ENCODE measurements at regions not wholly inside any gene's neighbourhood (a gene's known extent, or its start where the extent isn't known, plus 50 kb on each side); places are given as distances from the start of the nearest gene placed in this dataset.

GRCh38 chrX:69369999-69370398, 134.1 kb upstream of the NALF2 start:
- DNase-seq (no peak), ATAC-seq (no peak)
- intact Hi-C loops (cut with micrococcal nuclease) = no loop called here

DNA sequence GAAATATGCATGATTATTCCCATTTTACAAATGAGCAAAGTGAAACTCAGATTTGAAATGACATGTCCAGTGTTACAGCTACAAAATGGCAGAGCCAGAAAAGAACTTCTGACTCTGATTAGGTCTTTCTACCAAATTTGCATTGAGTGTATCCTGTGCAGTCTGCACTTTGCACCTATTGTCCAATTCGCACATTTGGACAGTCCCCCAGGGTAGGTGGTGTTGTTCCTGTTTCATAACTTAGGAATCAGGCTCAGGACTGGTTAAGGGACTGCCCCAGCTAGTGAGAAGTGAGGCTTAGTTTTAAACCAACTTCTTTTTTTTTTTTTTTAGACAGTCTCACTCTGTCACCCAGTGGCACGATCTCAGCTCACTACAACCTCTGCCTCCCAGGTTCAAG, 137.9 kb upstream of the NALF2 start:
- DNase-seq (no peak), ATAC-seq (no peak)
- intact Hi-C loops (cut with micrococcal nuclease) = no loop called here

DNA sequence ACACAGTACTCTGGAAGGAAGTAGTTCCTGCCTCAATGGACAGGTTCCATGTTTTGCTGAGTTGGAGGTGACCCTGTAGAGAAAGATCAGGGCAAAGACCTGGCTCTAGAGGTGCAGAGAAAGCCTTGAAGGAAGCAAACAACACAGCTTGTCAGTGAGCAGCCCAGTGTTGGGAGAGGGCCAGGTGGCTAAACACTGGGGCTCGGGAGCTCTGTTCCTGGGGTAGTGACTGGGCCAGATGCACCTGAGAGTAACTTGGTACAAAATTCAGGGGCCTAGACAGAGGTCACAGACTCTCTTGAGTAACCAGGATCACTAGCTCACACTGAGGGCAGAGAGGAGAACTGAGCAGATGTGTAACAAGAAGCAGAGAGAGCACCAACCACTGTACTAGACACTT, 138.4 kb upstream of the NALF2 start:
- ATAC-seq (no peak), DNase-seq (no peak)
- intact Hi-C loops (cut with micrococcal nuclease) = no loop called here

DNA sequence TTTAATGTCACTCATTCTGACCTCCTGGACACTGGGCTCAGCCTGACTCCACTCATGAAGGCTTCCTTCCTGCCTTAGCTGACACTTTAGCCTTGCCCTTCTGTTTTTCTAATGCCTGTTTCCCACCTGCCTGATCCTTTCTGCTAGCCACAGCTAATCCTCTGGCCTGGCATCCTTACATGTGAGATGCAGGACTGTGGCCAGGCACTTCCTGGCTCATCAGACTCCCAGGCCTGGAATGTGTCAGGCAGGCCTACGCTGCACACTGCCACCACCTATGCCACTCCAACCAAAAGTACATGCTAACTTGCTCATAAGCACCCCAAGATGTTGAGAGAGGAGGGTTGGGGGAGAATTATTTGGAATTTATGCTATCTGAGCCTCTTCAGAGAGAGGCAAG, 138.8 kb upstream of the NALF2 start:
- ATAC-seq (peak; percentile 82), DNase-seq (peak; percentile 38)
- intact Hi-C loops (cut with micrococcal nuclease) = no loop called here

DNA sequence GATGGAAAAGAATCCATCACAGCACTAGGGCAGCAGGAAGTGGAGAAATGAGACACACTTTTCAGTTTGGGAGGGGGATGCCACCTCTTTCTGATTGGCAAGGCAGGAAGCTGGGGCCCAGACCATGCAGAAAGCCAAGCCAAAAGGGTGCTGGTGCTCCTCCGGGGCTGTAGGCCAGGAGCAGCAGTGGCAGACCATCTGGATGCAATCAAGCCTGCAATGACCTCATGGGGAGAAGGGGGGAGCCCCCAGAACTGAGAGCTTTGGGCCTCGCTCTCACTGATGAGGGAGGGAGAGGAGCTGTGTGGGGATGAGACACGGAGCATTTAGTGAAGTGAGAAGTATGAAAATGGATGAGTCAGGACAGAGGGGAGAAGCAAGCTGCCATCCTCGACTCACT, 141.3 kb upstream of the NALF2 start:
- intact Hi-C loops (cut with micrococcal nuclease) = no loop called here
- ATAC-seq = peak; percentile 77
- DNase-seq = peak; percentile 33

GRCh38 chrX:69362354-69362753, 141.8 kb upstream of the NALF2 start:
- intact Hi-C loops (cut with micrococcal nuclease) = no loop called here
- DNase-seq = no peak

GRCh38 chrX:69361311-69361845, 142.7 kb upstream of the NALF2 start:
- DNase-seq = peak; percentile 41
- intact Hi-C loops (cut with micrococcal nuclease) = no loop called here
- peak; percentile 63 for ATAC-seq

More at GRCh38 chrX:69362354-69362753, 141.8 kb upstream of the NALF2 start:
- ATAC-seq = no peak

- intact Hi-C loops (cut with micrococcal nuclease) = no loop called here
- ATAC-seq = peak; percentile 35
- DNase-seq = no peak
Observed at GRCh38 chrX:69357317-69357716, 146.8 kb upstream of the NALF2 start.

DNA sequence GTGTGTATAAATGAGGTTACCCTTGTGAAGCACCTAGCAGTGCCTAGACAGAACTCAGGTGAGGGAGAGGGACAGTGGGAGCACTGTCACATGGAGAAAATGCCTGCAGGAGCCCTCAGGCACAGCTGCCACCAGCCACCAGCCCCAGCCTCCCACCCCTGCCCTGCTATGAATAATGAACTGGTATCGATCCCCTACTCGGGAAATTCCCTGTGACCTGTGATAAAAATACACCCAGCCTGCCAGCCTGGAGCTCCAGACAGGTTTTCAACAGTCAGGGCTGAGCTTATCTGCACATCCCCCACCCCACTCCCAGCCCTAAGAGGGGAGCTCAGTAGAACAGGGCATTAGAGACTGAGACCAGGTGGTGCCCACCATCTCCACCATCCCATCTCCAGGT, 159.6 kb upstream of the PJA1 start:
- intact Hi-C loops (cut with micrococcal nuclease) = no loop called here
- no peak for ATAC-seq
- DNase-seq = no peak

DNA sequence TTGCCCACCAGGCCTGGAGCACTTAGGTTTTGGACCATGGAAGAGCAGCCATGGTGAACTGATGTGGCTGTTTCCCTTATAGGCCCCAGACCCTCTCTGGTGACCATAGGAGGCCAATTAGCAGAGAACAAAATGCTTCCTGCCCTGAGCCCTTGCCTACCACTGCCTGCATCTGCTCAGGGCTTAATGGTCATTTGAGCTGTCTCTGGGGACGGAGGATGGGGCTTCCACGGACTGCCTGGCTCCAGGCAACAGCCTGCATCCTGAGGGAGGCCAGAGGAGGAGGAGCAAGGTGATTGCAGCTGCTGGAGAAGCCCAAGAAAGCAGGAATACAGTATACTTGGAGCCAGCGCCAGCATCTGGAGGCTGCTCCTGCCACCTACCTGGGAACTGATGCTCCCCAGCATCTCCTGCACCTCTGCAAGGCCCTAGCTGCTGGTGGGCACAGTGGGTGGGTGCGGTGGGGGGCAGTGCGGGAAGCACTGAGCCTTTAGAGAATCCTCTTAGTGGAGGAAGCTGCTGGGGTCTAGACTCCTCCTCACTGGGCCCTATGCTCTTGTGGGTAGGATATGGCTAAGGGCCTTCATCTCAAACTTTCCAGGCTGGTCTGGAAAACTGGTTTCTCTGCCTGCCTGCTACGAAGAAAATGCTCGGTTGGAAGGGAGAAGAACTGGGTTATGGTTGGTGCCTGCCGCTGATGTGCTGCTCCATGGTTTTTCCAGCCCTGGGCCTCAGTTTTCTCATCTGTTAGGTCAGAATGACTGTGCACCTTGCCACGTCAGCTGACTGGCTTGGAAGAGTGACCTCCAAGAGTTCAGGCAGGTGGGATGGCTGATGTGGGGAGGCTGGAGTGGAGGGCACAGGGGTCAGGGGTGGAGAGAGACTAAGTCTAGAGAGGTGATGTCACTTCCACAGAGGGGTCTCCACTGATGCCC, 158.8 kb upstream of the PJA1 start:
- ATAC-seq (no peak), DNase-seq (no peak)
- intact Hi-C loops (cut with micrococcal nuclease) = no loop called here

DNA sequence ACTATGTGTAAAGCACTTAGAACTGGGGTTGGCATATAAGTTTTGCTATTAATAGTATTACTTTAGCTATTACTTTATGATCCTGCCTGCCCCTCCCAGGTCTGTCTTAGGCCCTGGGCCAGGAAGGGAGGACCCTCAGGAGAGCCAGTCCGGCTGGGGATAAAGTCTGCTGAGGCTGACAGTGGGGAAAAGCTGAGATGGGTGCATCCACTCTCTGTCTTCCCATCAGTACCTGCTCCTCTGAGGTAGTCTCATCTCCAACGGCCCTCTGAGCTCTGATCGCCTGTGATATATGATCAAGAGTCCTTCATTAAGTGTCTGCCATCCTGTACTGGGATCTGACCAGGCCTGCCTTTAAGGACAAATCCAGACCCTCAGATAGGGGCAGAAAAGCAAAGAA, 156.5 kb upstream of the PJA1 start:
- no peak for ATAC-seq
- DNase-seq = no peak
- intact Hi-C loops (cut with micrococcal nuclease) = no loop called here

DNA sequence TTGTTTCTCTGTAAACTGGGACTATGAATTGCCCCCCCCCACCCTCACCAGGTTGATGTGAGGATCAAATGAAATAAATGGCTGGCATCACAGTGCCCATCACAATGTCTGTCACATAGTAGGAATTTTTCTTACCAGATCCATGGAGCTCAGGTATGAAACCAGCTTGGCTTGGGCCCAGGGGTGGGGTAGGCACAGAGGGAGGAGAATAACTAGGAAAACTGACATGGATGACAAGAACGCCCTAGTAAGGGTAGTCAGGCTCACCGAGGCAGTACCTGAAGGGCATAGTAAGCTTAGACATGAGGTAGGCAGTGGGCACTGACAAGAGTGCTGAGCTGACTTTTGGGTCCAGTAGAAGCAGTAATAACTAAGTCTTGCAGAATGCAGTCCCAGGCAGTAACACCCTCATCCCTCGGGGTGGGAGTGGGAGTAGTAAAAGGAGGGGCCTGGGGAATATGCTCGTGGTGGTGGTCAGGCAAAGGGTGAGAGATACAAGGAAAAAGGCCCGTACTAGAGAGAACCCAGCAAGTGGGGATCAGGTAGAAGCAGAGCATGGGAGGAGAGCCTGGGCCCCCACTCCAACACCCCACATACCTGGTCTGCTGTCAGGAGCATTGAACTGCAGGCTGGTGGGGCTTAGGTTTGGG, 155.9 kb upstream of the PJA1 start:
- ATAC-seq (no peak), DNase-seq (no peak)
- intact Hi-C loops (cut with micrococcal nuclease) = no loop called here

- DNase-seq = no peak
- intact Hi-C loops (cut with micrococcal nuclease) = no loop called here
- ATAC-seq = no peak
Observed at GRCh38 chrX:69320116-69320515, 154.9 kb upstream of the PJA1 start.

- no peak for DNase-seq
- ATAC-seq = no peak
- intact Hi-C loops (cut with micrococcal nuclease) = no loop called here
Observed at GRCh38 chrX:69319376-69319775, 154.1 kb upstream of the PJA1 start.

DNA sequence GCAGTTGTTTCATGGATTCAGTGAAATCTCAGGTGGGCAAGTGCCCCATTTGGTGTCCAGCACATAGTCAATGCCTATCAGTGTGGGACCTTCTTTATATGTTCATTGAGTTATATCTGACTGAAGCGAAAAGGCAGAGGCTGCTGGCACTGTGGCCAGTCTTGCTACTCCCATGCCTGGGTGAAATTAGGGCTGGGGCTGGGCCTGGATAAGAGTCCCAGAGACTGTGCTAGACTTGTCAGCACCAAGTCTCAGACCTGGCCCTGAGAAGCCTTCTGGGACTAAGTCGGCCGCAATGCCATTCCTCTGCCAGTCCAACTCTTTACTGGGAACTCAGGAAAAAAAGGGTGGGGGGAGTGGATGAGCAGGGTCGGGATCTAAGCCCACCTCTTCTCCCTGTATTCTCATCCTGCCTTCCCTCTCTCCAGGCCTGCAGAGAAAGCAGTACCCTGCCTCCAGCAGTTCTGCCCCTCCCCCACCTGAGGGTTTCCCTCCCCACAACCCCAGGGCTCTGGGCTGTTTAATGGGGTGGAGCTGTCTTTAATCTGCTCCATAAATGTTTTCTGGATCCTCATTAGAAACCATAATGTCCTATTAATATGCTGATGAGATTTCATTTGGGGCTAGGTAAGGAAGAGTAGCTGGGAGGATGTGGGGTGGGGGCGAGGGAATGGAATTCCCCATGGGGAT, 153.5 kb upstream of the PJA1 start:
- intact Hi-C loops (cut with micrococcal nuclease) = no loop called here
- DNase-seq (no peak), ATAC-seq (no peak)

GRCh38 chrX:69317721-69318120, 152.5 kb upstream of the PJA1 start:
- DNase-seq = no peak

DNA sequence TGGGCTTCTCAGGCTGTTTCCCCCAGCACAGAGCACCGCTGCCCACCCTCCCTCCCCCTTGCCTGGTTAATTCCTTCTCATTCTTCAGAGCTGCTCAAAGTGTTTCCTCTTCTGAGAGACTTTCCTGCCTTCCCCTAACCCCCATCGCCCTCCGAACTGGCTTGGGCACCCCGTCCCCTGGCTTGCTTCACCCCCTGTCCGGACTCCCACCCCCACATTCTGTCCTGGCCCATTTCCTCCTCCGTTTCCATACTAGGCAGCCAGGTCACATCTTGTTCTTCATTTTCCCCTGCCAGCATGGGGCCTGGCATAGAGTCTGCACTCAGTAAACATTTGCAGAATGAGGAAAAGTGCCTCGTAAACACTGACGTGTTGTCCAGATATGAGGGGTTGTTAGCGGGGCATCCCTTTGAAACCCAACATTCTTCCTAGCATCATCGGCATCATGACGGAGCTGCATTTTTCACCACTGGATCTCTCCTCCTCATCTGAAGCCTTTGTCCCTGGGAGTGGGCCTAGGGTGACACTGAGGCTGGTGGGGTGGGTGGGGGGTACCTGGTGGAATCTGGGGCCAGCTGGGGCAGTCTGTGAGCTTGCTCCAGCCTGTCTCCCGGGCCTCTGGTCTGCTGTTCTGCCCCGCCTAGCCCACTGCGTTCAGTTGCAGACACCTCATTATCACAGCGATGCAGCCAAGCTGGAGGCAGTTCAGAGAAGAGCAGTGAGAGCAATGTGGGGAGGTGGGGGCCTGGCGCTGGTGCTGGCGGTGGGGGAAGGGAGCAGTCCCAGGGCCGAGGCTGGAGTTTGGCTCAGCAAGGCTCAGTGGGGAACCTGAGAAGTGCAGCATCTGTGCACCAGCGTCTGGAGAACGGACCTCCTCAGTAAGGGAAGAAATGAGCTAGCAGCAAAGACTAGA, 149.4 kb upstream of the PJA1 start:
- DNase-seq (peak; percentile 41), ATAC-seq (peak; percentile 87)
- intact Hi-C loops (cut with micrococcal nuclease) = no loop called here

More at GRCh38 chrX:69317721-69318120, 152.5 kb upstream of the PJA1 start:
- no peak for ATAC-seq
- intact Hi-C loops (cut with micrococcal nuclease) = no loop called here

DNA sequence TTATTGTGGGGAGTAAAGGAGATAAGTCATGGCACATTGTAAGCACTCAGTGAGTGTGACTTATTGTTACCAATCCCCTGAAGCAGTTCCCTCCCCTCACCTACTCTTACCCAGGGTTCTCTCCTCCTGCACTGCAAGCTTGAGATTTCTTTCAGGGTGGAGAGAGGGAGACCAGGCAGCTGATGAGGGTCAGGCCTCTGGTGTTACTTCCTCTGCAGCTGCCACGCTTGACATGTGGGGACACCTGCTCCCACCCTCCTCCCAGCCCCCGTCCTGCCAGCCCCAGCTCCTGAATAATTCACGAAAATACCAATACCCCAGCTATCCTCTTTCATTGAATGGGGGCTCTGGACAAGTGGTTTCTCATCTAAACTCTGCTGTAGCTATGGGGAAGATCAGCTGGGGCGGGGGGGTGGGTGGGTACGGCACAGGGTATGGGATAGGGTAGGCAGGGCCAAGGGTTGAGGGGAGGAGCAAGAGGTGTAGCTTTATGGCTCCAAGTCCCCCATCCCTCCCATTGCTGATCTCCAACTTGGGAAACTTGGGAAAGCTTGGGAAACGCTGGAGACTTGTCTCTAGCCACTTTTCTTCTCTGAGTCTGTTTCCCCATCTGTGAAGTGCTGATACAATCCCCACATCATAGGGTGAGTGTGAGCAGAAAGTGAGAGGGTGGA, 148.5 kb upstream of the PJA1 start:
- no peak for DNase-seq
- intact Hi-C loops (cut with micrococcal nuclease) = no loop called here
- no peak for ATAC-seq

Data from left ventricle myocardium superior (tissue), 1 donor.